Mucosa of descending colon (tissue), 3 donors: ENCODE measurements at regions not wholly inside any gene's neighbourhood (a gene's known extent, or its start where the extent isn't known, plus 50 kb on each side); places are given as distances from the start of the nearest gene placed in this dataset.
"Not testable (repeated sequence)": the region's sequence is repeated elsewhere in the genome, so short reads cannot be mapped to it uniquely, and the experiment has no call there.

Source experiments
- ATAC-seq: fragments of 200-7000 bp; cut with Tn5 transposase; one replicate; pipeline ENCODE4 v1.9.1; 2020; ENCODE audit warnings: mild to moderate bottlenecking, moderate library complexity
- DNase-seq, 3 donors: peaks; one replicate each; pipeline ENCODE4 v3.0.0-alpha.2; 2020
- H3K36me3 ChIP-seq: fragments of 200-600 bp; one replicate; pipeline ENCODE4 v1.8.0; 2021; ENCODE audit warnings: low read depth, mild to moderate bottlenecking
- H3K4me1 ChIP-seq: fragments of 200-600 bp; one replicate; pipeline ENCODE4 v1.8.0; 2021; ENCODE audit warnings: low read depth, mild to moderate bottlenecking
- H3K4me3 ChIP-seq: fragments of 200-600 bp; one replicate; pipeline ENCODE4 v1.8.0; 2021; ENCODE audit warnings: mild to moderate bottlenecking
- H3K9me3 ChIP-seq: fragments of 200-600 bp; one replicate; pipeline ENCODE4 v1.8.0; 2021; ENCODE audit warnings: mild to moderate bottlenecking
- intact Hi-C, 2 donors: fragments of 100-400 bp; cut with DNase I in 1 of 2; cut with micrococcal nuclease in 1 of 2; formaldehyde crosslinking; loops; one replicate each; pipeline versions ENCODE4 v1.11.0 to v1.11.1; 2022; cut with DNase I, micrococcal nuclease
- TF ChIP-seq, protein P1 (sequence below): fragments of 200-600 bp; IDR thresholded peaks from one replicate; pipeline ENCODE4 v1.8.0; 2022; ENCODE audit warnings: antibody characterized with exemption, mild to moderate bottlenecking
- donor health status: DM: no; HTN: no; CAD: no; lungs with moderate emphysema.
- donor health status: DM: no; HTN: no; CAD: no.
- donor health status: DM: no; HTN: yes; CAD: no.

DNA sequence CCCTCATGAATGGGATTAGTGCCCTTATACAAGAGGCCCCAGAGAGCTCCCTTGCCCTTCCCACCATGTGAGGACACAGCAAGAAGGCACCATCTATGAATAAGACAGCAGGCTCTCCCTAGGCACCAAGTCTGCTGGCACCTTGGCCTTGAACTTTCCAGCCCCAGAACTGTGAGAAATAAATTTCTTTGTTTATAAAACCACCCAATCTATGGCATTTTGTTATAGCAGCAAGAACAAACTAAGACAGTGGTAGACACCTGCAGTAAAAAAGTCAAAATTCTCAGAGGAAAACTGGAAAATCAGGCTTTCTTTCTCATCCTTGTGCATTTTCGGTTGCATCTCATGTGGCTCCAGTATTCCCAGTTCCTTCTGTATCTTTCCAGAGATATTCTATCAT, 90.3 kb downstream of the LSM3 start:
- intact Hi-C loops = no loop called here
- TF ChIP-seq, protein P1, sequence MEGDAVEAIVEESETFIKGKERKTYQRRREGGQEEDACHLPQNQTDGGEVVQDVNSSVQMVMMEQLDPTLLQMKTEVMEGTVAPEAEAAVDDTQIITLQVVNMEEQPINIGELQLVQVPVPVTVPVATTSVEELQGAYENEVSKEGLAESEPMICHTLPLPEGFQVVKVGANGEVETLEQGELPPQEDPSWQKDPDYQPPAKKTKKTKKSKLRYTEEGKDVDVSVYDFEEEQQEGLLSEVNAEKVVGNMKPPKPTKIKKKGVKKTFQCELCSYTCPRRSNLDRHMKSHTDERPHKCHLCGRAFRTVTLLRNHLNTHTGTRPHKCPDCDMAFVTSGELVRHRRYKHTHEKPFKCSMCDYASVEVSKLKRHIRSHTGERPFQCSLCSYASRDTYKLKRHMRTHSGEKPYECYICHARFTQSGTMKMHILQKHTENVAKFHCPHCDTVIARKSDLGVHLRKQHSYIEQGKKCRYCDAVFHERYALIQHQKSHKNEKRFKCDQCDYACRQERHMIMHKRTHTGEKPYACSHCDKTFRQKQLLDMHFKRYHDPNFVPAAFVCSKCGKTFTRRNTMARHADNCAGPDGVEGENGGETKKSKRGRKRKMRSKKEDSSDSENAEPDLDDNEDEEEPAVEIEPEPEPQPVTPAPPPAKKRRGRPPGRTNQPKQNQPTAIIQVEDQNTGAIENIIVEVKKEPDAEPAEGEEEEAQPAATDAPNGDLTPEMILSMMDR = no peak
- Histone ChIP-seq H3K4me1 (peaks cover 8% of the 10 kb centered on the region), H3K9me3 (no peaks in the 10 kb centered on the region), H3K36me3 (no peaks in the 10 kb centered on the region), H3K4me3 (no peak overlapping the region)
- DNase-seq = no peak
- no peak for ATAC-seq

GRCh38 chr3:14272041-14272958, 93.7 kb downstream of the LSM3 start:
- ATAC-seq, H3K4me3 ChIP-seq, H3K9me3 ChIP-seq, DNase-seq, intact Hi-C loops, H3K36me3 ChIP-seq, H3K4me1 ChIP-seq: not testable (repeated sequence)

- H3K4me1 ChIP-seq, ATAC-seq, intact Hi-C loops, DNase-seq, H3K36me3 ChIP-seq, H3K4me3 ChIP-seq, H3K9me3 ChIP-seq: not testable (repeated sequence)
These were observed 94.4 kb downstream of the LSM3 start for GRCh38 chr3:14272959-14273560.

GRCh38 chr3:14273901-14274611, 95.4 kb downstream of the LSM3 start:
- intact Hi-C loops = no loop called here
- no peaks in the 10 kb centered on the region for H3K36me3 ChIP-seq
- H3K9me3 ChIP-seq = no peaks in the 10 kb centered on the region
- H3K4me1 ChIP-seq = no peaks in the 10 kb centered on the region
- no peak overlapping the region for H3K4me3 ChIP-seq
- DNase-seq (no peak), ATAC-seq (no peak)
- TF ChIP-seq, protein P1 = no peak

DNA sequence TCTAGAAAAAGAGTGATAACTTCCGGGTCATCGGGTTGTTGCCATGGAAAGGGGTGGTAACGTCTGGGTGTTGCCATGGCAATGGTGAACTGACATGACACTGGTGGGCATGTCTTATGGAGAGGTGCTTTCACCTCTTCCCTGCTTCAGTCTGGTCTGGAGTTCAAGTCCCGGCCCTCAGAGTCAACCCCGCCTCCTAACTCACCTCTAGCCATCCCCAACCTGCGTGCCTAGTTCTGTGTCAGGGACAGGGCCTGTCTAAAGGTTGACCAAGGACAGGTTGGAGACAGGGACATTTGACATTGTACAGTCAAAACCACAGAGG, 96.0 kb downstream of the LSM3 start:
- ATAC-seq (no peak), DNase-seq (no peak)
- intact Hi-C loops = no loop called here
- TF ChIP-seq, protein P1 = no peak
- Histone ChIP-seq H3K9me3 (no peaks in the 10 kb centered on the region), H3K36me3 (no peaks in the 10 kb centered on the region), H3K4me3 (no peak overlapping the region), H3K4me1 (no peaks in the 10 kb centered on the region)

- ATAC-seq (peak; percentile 19), DNase-seq (no peak)
- TF ChIP-seq, protein P1 = no peak
- intact Hi-C loops = no loop called here
- H3K9me3 ChIP-seq = no peaks in the 10 kb centered on the region
- no peak overlapping the region for H3K4me3 ChIP-seq
- H3K4me1 ChIP-seq = no peaks in the 10 kb centered on the region
- no peaks in the 10 kb centered on the region for H3K36me3 ChIP-seq
These were observed 96.7 kb downstream of the LSM3 start for GRCh38 chr3:14274999-14275961.
